Astrocyte (in vitro differentiated cells and primary cell): ENCODE measurements at regions not wholly inside any gene's neighbourhood (a gene's known extent, or its start where the extent isn't known, plus 50 kb on each side); places are given as distances from the start of the nearest gene placed in this dataset.

Source experiments
- DNase-seq: peaks from one replicate; pipeline ENCODE4 v3.0.0-alpha.2; 2010; ENCODE audit warnings: low read depth
- FAIRE-seq: peaks from 2 replicates; lab custom pipeline; 2011; peaks lifted over from hg19 to GRCh38; lab: Jason Lieb, UNC
- H2AFZ ChIP-seq: 2 replicates; pipeline ENCODE4 v1.6.0; 2012; ENCODE audit warnings: low read depth, low read length, inconsistent platforms
- H3K27ac ChIP-seq: 2 replicates; pipeline ENCODE4 v1.5.1; 2011; ENCODE audit warnings: low read depth, low read length, inconsistent platforms
- H3K27me3 ChIP-seq: 2 replicates; pipeline ENCODE4 v1.6.0; 2011; ENCODE audit warnings: low read length, inconsistent platforms; ENCODE audit not compliant: insufficient read depth
- H3K36me3 ChIP-seq: 2 replicates; pipeline ENCODE4 v1.5.1; 2011; ENCODE audit warnings: low read length, inconsistent platforms; ENCODE audit not compliant: insufficient read depth
- H3K4me1 ChIP-seq: 2 replicates; pipeline ENCODE4 v1.5.1; 2011; ENCODE audit warnings: low read length, inconsistent platforms; ENCODE audit not compliant: insufficient read depth
- H3K4me2 ChIP-seq: 2 replicates; pipeline ENCODE4 v1.6.0; 2012; ENCODE audit warnings: low read length, inconsistent platforms
- H3K4me3 ChIP-seq: 2 replicates; pipeline ENCODE4 v1.5.1; 2011; ENCODE audit warnings: low read depth, mild to moderate bottlenecking, low read length, inconsistent platforms; ENCODE audit not compliant: insufficient read depth
- H3K79me2 ChIP-seq: 2 replicates; pipeline ENCODE4 v1.6.0; 2012; ENCODE audit warnings: mild to moderate bottlenecking, low read length, inconsistent platforms; ENCODE audit not compliant: insufficient read depth
- H3K9ac ChIP-seq: 2 replicates; pipeline ENCODE4 v1.6.0; 2012; ENCODE audit warnings: mild to moderate bottlenecking, low read length, inconsistent platforms
- H3K9me3 ChIP-seq: 2 replicates; pipeline ENCODE4 v1.5.1; 2012; ENCODE audit warnings: low read depth, mild to moderate bottlenecking, low read length, inconsistent platforms; ENCODE audit not compliant: insufficient read depth
- H4K20me1 ChIP-seq: 2 replicates; pipeline ENCODE4 v1.6.0; 2012; ENCODE audit warnings: low read length, inconsistent platforms; ENCODE audit not compliant: insufficient read depth
- H3K27ac Mint-ChIP-seq: one replicate; pipeline ENCODE4 v1.8.0; 2021; ENCODE audit warnings: mild to moderate bottlenecking, mixed read lengths; ENCODE audit not compliant: unreplicated experiment
- H3K27me3 Mint-ChIP-seq: one replicate; pipeline ENCODE4 v1.8.0; 2021; ENCODE audit warnings: low read depth, mixed read lengths; ENCODE audit not compliant: unreplicated experiment
- H3K36me3 Mint-ChIP-seq: one replicate; pipeline ENCODE4 v1.8.0; 2021; ENCODE audit warnings: low read depth, mixed read lengths; ENCODE audit not compliant: unreplicated experiment
- H3K4me1 Mint-ChIP-seq: one replicate; pipeline ENCODE4 v1.8.0; 2021; ENCODE audit warnings: low read depth, mixed read lengths; ENCODE audit not compliant: unreplicated experiment
- H3K4me3 Mint-ChIP-seq: one replicate; pipeline ENCODE4 v1.8.0; 2021; ENCODE audit warnings: mild to moderate bottlenecking, moderate library complexity, mixed read lengths; ENCODE audit not compliant: unreplicated experiment
- H3K9me3 Mint-ChIP-seq: one replicate; pipeline ENCODE4 v1.8.0; 2021; ENCODE audit warnings: mild to moderate bottlenecking, mixed read lengths; ENCODE audit not compliant: unreplicated experiment
- EZH2 ChIP-seq: IDR thresholded peaks from 2 replicates; pipeline ENCODE4 v1.6.1; 2012; ENCODE audit warnings: mild to moderate bottlenecking, low read length, inconsistent platforms; ENCODE audit not compliant: insufficient read depth
- TF ChIP-seq, protein P1 (sequence below): IDR thresholded peaks from 2 replicates; pipeline ENCODE4 v1.5.1; 2011; ENCODE audit warnings: low read depth, mild to moderate bottlenecking, inconsistent platforms, low read length, moderate library complexity; ENCODE audit not compliant: insufficient read depth

DNA sequence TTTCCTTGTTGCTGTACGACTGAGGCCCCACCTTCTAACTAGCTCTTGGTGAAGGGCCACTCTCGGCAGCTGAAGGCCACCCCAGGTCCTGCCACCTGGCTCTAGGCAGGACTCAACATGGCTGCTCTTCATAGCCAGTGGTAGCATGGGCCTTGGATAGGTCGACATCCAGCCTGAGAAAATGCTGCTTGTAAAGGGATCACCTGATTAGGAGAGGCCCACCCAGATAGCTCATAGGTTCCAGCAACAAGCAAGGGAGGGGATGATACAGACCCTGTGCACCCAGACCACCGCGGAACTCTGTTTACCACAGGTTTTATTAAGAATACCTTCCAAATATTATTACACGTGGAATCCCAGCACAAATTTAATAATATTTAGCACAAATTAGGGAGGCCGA, 341.4 kb downstream of the BRD1 start:
- no peaks in the 10 kb centered on the region for H3K9me3 Mint-ChIP-seq
- Histone ChIP-seq H3K27me3 (no peaks in the 10 kb centered on the region), H3K4me2 (no peak overlapping the region), H4K20me1 (no peaks in the 10 kb centered on the region), H3K4me1 (no peaks in the 10 kb centered on the region), H3K9ac (no peak overlapping the region), H3K27ac (no peak overlapping the region), H3K36me3 (no peaks in the 10 kb centered on the region), H3K79me2 (no peaks in the 10 kb centered on the region), H3K4me3 (no peak overlapping the region), H2AFZ (no peak overlapping the region), H3K9me3 (no peaks in the 10 kb centered on the region)
- no peak overlapping the region for H3K27ac Mint-ChIP-seq
- FAIRE-seq (no peak), DNase-seq (no peak)
- no peaks in the 10 kb centered on the region for H3K36me3 Mint-ChIP-seq
- TF ChIP-seq, protein P1, sequence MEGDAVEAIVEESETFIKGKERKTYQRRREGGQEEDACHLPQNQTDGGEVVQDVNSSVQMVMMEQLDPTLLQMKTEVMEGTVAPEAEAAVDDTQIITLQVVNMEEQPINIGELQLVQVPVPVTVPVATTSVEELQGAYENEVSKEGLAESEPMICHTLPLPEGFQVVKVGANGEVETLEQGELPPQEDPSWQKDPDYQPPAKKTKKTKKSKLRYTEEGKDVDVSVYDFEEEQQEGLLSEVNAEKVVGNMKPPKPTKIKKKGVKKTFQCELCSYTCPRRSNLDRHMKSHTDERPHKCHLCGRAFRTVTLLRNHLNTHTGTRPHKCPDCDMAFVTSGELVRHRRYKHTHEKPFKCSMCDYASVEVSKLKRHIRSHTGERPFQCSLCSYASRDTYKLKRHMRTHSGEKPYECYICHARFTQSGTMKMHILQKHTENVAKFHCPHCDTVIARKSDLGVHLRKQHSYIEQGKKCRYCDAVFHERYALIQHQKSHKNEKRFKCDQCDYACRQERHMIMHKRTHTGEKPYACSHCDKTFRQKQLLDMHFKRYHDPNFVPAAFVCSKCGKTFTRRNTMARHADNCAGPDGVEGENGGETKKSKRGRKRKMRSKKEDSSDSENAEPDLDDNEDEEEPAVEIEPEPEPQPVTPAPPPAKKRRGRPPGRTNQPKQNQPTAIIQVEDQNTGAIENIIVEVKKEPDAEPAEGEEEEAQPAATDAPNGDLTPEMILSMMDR: no peak
- no peak for TF ChIP-seq EZH2
- peaks cover 5% of the 10 kb centered on the region for H3K4me1 Mint-ChIP-seq
- H3K27me3 Mint-ChIP-seq: peaks cover 5% of the 10 kb centered on the region
- no peak overlapping the region for H3K4me3 Mint-ChIP-seq

DNA sequence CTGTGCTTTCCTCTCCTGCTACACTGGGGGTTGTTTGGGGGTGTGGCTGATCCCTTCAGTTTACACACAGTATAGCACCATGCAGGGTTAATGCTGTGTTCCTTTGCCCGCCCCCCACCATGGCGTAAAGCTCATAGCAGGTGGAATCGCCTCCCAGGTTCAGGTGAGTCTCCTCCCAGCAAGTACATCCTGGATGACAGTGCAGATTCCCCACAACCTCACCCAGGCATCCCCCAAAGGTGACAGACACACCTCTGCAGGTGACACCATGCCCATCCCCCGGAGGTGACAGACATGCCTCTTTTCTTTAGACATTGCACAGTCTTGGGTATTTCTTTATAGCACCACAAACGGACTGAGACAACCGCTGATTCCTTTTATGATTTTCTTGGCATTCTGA, 343.7 kb downstream of the BRD1 start:
- Histone ChIP-seq H3K4me1 (no peaks in the 10 kb centered on the region), H3K36me3 (no peaks in the 10 kb centered on the region), H3K9me3 (no peaks in the 10 kb centered on the region), H3K79me2 (no peaks in the 10 kb centered on the region), H3K4me3 (no peak overlapping the region), H3K9ac (no peak overlapping the region), H3K27ac (no peak overlapping the region), H2AFZ (no peak overlapping the region), H3K4me2 (no peak overlapping the region), H4K20me1 (no peaks in the 10 kb centered on the region), H3K27me3 (no peaks in the 10 kb centered on the region)
- H3K36me3 Mint-ChIP-seq: no peaks in the 10 kb centered on the region
- no peak for TF ChIP-seq EZH2
- TF ChIP-seq, protein P1: no peak
- no peak overlapping the region for H3K4me3 Mint-ChIP-seq
- FAIRE-seq (no peak), DNase-seq (no peak)
- H3K27ac Mint-ChIP-seq: no peak overlapping the region
- peaks cover 5% of the 10 kb centered on the region for H3K4me1 Mint-ChIP-seq
- peaks cover 20% of the 10 kb centered on the region for H3K27me3 Mint-ChIP-seq
- H3K9me3 Mint-ChIP-seq: no peaks in the 10 kb centered on the region

DNA sequence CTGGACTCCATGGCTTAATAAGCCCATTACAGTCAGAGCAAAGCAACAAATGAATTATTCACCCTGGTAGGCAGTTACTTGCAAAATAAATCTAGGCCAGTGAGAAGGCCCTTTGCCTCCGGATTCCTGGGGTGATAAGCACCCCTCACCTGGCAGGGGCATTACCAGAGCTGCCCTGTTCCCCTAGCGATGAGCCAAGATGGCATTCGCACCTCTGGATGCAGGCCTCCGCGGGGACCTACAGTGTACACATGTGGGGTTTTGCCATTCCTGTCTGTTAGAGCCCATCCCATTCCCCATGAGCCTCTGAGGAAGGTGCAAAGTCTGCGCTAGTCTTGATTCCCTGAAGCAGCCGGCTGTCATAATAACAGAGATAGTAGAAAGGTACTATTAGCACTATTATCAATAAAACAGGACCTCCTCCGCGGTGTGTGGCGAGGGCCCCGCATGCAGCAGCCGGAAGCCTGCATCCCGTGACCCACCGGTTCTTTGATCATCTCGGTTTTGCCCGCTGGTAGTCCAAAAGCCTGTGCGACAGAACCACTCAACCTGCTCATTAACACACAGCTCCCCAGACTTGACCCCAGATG, 344.3 kb downstream of the BRD1 start:
- no peak overlapping the region for H3K4me3 Mint-ChIP-seq
- FAIRE-seq: no peak
- no peak overlapping the region for H3K9ac ChIP-seq
- no peak for TF ChIP-seq EZH2
- TF ChIP-seq, protein P1: no peak
- no peak overlapping the region for H2AFZ ChIP-seq
- no peaks in the 10 kb centered on the region for H4K20me1 ChIP-seq
- H3K9me3 ChIP-seq: peaks cover 2% of the 10 kb centered on the region
- no peak overlapping the region for H3K4me2 ChIP-seq
- H3K4me3 ChIP-seq: no peak overlapping the region
- H3K79me2 ChIP-seq: no peaks in the 10 kb centered on the region
- H3K36me3 Mint-ChIP-seq: no peaks in the 10 kb centered on the region
- no peaks in the 10 kb centered on the region for H3K9me3 Mint-ChIP-seq
- H3K27ac ChIP-seq: no peak overlapping the region
- H3K27ac Mint-ChIP-seq: no peak overlapping the region
- H3K27me3 Mint-ChIP-seq: peaks cover 20% of the 10 kb centered on the region
- no peaks in the 10 kb centered on the region for H3K27me3 ChIP-seq
- H3K4me1 ChIP-seq: no peaks in the 10 kb centered on the region
- H3K36me3 ChIP-seq: no peaks in the 10 kb centered on the region
- DNase-seq: no peak
- peaks cover 5% of the 10 kb centered on the region for H3K4me1 Mint-ChIP-seq
